Mesothelial cell of epicardium (in vitro differentiated cells): ENCODE measurements at regions not wholly inside any gene's neighbourhood (a gene's known extent, or its start where the extent isn't known, plus 50 kb on each side); places are given as distances from the start of the nearest gene placed in this dataset.

ENCODE experiments used
- DNase-seq, 2 experiments: peaks; one replicate each; pipeline ENCODE4 v3.0.0; 2021; ENCODE audit warnings: low spot score in 2 of 2; ENCODE audit not compliant: unreplicated experiment in 2 of 2
- H3K27ac Mint-ChIP-seq: 2 replicates; pipeline ENCODE4 v1.8.0; 2021; ENCODE audit warnings: mixed read lengths
- H3K27me3 Mint-ChIP-seq: 2 replicates; pipeline ENCODE4 v1.8.0; 2021; ENCODE audit warnings: low read depth, mixed read lengths
- H3K36me3 Mint-ChIP-seq: 2 replicates; pipeline ENCODE4 v1.8.0; 2021; ENCODE audit warnings: mixed read lengths
- H3K4me1 Mint-ChIP-seq: 2 replicates; pipeline ENCODE4 v1.8.0; 2021; ENCODE audit warnings: mixed read lengths
- H3K4me3 Mint-ChIP-seq: 2 replicates; pipeline ENCODE4 v1.8.0; 2021; ENCODE audit warnings: mild to moderate bottlenecking, moderate library complexity, mixed read lengths
- H3K9me3 Mint-ChIP-seq: 2 replicates; pipeline ENCODE4 v1.8.0; 2021; ENCODE audit warnings: mixed read lengths
- TF ChIP-seq, protein P1 (sequence below): fragments of 200-600 bp; sonication (generic); IDR thresholded peaks from one replicate; pipeline ENCODE4 v1.5.0; 2021; ENCODE audit warnings: antibody characterized with exemption; ENCODE audit not compliant: unreplicated experiment

DNA sequence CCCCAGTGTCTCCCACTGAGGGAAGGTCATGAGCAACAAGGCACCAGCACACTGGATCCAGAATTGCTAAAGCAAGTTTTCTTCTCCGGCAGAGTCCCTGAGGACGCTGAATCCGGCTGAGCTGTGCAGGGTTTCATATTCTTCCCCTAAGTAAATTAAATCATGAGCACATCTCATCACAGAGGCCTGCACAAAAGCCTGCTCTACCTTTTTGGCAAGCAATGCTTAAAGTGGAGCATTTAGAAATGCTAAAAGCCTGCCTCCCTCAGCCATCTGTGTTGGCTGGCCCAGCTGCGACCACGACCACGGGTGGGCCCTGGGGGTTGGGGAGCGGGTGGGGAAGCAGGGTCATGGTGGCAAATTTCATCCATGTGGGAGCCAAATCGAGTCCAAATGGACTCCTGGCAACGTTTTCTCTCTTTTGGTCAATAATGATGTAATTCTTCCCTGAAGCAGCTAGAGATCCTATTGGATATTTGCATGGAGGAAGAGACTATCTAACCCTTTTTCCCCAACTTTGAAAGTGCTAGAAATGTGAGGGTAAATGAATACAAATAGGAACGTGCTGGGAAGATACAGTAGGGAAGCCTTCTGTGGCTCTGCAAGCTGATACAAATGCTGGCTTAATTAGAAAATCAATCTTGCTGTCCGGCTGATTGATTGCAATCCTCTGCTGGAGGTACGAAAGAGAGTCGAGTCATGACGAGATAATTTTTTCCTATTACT lies 532.8 kb upstream of the TBL1XR1 start:
- Mint-ChIP-seq H3K9me3 (peaks cover 3% of the 10 kb centered on the region), H3K4me3 (no peak overlapping the region), H3K36me3 (no peaks in the 10 kb centered on the region), H3K27ac (no peak overlapping the region), H3K27me3 (no peaks in the 10 kb centered on the region), H3K4me1 (peaks cover 23% of the 10 kb centered on the region)
- DNase-seq, result no peak
- TF ChIP-seq, protein P1, sequence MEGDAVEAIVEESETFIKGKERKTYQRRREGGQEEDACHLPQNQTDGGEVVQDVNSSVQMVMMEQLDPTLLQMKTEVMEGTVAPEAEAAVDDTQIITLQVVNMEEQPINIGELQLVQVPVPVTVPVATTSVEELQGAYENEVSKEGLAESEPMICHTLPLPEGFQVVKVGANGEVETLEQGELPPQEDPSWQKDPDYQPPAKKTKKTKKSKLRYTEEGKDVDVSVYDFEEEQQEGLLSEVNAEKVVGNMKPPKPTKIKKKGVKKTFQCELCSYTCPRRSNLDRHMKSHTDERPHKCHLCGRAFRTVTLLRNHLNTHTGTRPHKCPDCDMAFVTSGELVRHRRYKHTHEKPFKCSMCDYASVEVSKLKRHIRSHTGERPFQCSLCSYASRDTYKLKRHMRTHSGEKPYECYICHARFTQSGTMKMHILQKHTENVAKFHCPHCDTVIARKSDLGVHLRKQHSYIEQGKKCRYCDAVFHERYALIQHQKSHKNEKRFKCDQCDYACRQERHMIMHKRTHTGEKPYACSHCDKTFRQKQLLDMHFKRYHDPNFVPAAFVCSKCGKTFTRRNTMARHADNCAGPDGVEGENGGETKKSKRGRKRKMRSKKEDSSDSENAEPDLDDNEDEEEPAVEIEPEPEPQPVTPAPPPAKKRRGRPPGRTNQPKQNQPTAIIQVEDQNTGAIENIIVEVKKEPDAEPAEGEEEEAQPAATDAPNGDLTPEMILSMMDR, result no peak

DNA sequence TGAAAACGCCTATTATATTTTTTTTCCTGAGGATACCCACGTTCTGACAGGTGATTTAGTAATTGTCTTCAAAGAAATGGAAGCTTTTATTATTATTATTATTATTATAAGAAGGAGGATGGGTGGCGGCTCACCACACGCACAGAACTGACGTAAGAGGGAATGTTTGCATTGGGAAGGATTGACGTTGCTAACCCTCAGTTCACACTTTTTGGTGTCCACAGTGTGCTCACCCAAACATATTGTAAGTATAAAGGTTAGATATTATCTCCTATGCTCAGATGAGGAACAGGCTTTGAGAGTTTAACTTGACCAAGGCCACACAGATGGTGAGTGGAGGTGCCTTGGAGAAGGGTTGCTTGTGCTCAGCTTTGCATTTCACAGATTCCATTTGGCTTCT lies 533.5 kb upstream of the TBL1XR1 start:
- Mint-ChIP-seq H3K4me3 (no peak overlapping the region), H3K36me3 (no peaks in the 10 kb centered on the region), H3K27me3 (no peaks in the 10 kb centered on the region), H3K4me1 (peaks cover 23% of the 10 kb centered on the region), H3K27ac (no peak overlapping the region), H3K9me3 (peaks cover 3% of the 10 kb centered on the region)
- no peak for DNase-seq
- TF ChIP-seq, protein P1, result no peak

DNA sequence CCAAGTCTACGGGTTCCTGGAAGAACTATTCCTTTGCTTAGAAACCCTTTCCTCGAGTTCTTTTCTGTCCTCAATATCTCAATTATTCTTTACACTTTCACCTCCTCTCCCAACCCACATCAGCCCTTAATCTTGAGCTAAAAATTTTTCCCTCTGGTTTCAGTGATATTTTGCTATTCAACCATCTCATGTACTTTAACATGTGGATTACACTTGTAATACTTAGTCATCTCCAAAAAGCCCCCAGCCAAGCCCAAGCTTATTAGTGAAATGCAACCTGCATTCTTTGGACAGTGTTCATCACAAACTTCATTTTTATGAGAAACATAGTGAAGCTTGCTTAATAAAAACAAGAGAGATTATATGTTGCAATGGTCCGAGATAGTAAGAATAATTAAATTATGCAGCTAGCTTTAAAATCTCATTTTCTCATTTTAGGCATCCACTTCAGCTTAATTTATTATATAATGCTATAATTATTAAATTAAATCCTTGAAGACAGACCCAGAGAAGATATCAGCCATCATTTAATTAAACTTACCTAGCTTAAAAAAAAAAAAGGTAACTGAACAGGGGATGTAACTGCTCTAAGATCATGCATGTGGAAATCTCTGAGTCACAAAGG lies 534.5 kb upstream of the TBL1XR1 start:
- no peak for DNase-seq
- Mint-ChIP-seq H3K9me3 (peaks cover 3% of the 10 kb centered on the region), H3K4me1 (peaks cover 27% of the 10 kb centered on the region), H3K27ac (no peak overlapping the region), H3K4me3 (no peak overlapping the region), H3K27me3 (no peaks in the 10 kb centered on the region), H3K36me3 (no peaks in the 10 kb centered on the region)
- TF ChIP-seq, protein P1, result no peak

DNA sequence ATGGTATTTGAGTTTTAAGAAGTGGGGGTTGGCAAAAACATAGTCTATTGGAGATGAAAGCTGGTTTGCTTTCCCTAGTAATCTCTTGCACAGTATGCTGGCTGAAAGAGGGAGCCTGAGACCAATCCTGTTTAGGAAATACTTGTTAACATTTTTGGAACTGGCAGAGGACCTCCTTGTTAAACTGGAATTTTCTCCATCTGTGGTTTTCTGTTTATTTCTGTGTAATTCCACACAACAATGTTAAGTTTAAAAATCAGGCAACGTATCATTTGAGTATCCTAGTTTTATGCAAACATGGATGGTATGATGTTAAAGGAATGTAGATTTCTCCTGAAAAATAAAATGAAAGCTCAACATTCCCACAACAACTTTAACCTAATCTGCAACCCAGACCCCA lies 536.0 kb upstream of the TBL1XR1 start:
- H3K36me3 Mint-ChIP-seq, result no peaks in the 10 kb centered on the region
- TF ChIP-seq, protein P1, result no peak
- H3K9me3 Mint-ChIP-seq, result peaks cover 8% of the 10 kb centered on the region
- H3K27me3 Mint-ChIP-seq, result no peaks in the 10 kb centered on the region
- H3K4me3 Mint-ChIP-seq, result no peak overlapping the region
- H3K4me1 Mint-ChIP-seq, result peaks cover 27% of the 10 kb centered on the region
- no peak overlapping the region for H3K27ac Mint-ChIP-seq
- no peak for DNase-seq

DNA sequence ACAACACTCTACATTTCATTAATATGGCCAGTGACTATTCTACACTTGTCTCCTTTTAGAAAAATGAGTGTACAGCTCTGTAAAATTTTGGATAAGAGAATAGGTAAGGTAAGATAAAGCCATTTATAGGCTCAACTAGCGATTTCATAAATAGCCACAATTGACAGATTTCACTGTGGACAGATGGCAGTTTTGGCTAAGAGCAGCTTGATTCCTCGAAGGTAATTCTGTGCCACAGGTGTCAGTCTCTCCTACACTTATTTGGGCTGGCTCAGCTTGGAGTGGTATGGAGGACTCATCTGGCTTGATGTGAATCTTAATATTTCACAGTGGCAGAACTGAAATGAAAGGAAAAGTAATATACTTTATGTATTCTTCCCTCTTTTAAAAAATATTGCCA lies 536.7 kb upstream of the TBL1XR1 start:
- Mint-ChIP-seq H3K27me3 (no peaks in the 10 kb centered on the region), H3K27ac (no peak overlapping the region), H3K9me3 (peaks cover 4% of the 10 kb centered on the region), H3K36me3 (no peaks in the 10 kb centered on the region), H3K4me3 (no peak overlapping the region), H3K4me1 (peaks cover 24% of the 10 kb centered on the region)
- TF ChIP-seq, protein P1, result no peak
- no peak for DNase-seq
